ENCODE measurements at regions not wholly inside any gene's neighbourhood (a gene's known extent, or its start where the extent isn't known, plus 50 kb on each side); places are given as distances from the start of the nearest gene placed in this dataset.

- POLR2A ChIA-PET, result no interaction called here
- Histone ChIP-seq H3K4me1 (ENCODE audit: control insufficient read depth, insufficient read depth, low read length) (no peaks in the 10 kb centered on the region), H3K9me3 (ENCODE audit: control insufficient read depth, insufficient read depth, low read depth, low read length) (no peaks in the 10 kb centered on the region), H3K27me3 (ENCODE audit: control insufficient read depth, insufficient read depth, low read length) (no peaks in the 10 kb centered on the region), H3K27ac (ENCODE audit: low read length) (no peak overlapping the region), H3K4me3 (ENCODE audit: low read depth in 2 of 2, low read length in 2 of 2) (no peak overlapping the region), H3K36me3 (ENCODE audit: control insufficient read depth, insufficient read depth, low read length) (no peaks in the 10 kb centered on the region)
- BruUV-seq (replicated peaks), result no TSS peak
- intact Hi-C loops (cut with micrococcal nuclease; ENCODE audit: unreplicated experiment) (no loop called here), in situ Hi-C loops (cut with HindIII; ENCODE audit: low pct_unique_long_range_greater_than_20kb, low sequenced_read_pairs) (no loop called here)
- TF ChIP-seq CTCF (IDR thresholded peaks at IDR 0.05), result no peak
- TF ChIP-seq REST (IDR thresholded peaks at IDR 0.05; ENCODE audit: insufficient read depth in 1 of 2, low read depth in 2 of 2, low read length in 1 of 2), result no peak
- TF ChIP-seq SIN3A (IDR thresholded peaks at IDR 0.05; ENCODE audit: borderline replicate concordance, insufficient read depth, low read depth, low read length), result no peak
- TF ChIP-seq POLR2AphosphoS5 (IDR thresholded peaks at IDR 0.05; ENCODE audit: low read depth, low read length), result no peak
- no peak for TF ChIP-seq TCF7L2 (IDR thresholded peaks at IDR 0.05; ENCODE audit: low read depth, low read length)
- CTCF ChIA-PET, result no interaction called here
- ATAC-seq, result no peak
- no peak for DNase-seq (ENCODE audit: low read depth, low spot score)
These were observed 169.4 kb downstream of the NDUFA12 start for GRCh38 chr12:94834036-94834625.

- no peak for ATAC-seq
- Histone ChIP-seq H3K9me3 (ENCODE audit: control insufficient read depth, insufficient read depth, low read depth, low read length) (no peaks in the 10 kb centered on the region), H3K27me3 (ENCODE audit: control insufficient read depth, insufficient read depth, low read length) (no peaks in the 10 kb centered on the region), H3K36me3 (ENCODE audit: control insufficient read depth, insufficient read depth, low read length) (no peaks in the 10 kb centered on the region), H3K4me1 (ENCODE audit: control insufficient read depth, insufficient read depth, low read length) (no peaks in the 10 kb centered on the region), H3K27ac (ENCODE audit: low read length) (no peak overlapping the region), H3K4me3 (ENCODE audit: low read depth in 2 of 2, low read length in 2 of 2) (no peak overlapping the region)
- BruUV-seq (replicated peaks), result no TSS peak
- POLR2A ChIA-PET, result no interaction called here
- no peak for DNase-seq (ENCODE audit: low read depth, low spot score)
- in situ Hi-C loops (cut with HindIII; ENCODE audit: low pct_unique_long_range_greater_than_20kb, low sequenced_read_pairs), result no loop called here
- no peak for TF ChIP-seq REST (IDR thresholded peaks at IDR 0.05; ENCODE audit: insufficient read depth in 1 of 2, low read depth in 2 of 2, low read length in 1 of 2)
- no peak for TF ChIP-seq POLR2AphosphoS5 (IDR thresholded peaks at IDR 0.05; ENCODE audit: low read depth, low read length)
- TF ChIP-seq CTCF (IDR thresholded peaks at IDR 0.05), result no peak
- TF ChIP-seq TCF7L2 (IDR thresholded peaks at IDR 0.05; ENCODE audit: low read depth, low read length), result no peak
- no peak for TF ChIP-seq SIN3A (IDR thresholded peaks at IDR 0.05; ENCODE audit: borderline replicate concordance, insufficient read depth, low read depth, low read length)
- intact Hi-C loops (cut with micrococcal nuclease; ENCODE audit: unreplicated experiment), result no loop called here
- CTCF ChIA-PET, result no interaction called here
These were observed 170.5 kb downstream of the NDUFA12 start for GRCh38 chr12:94832780-94833681.

All from Panc1 (cell line).